ENCODE measurements at regions not wholly inside any gene's neighbourhood (a gene's known extent, or its start where the extent isn't known, plus 50 kb on each side); places are given as distances from the start of the nearest gene placed in this dataset.
"Not testable (repeated sequence)": the region's sequence is repeated elsewhere in the genome, so short reads cannot be mapped to it uniquely, and the experiment has no call there.

DNA sequence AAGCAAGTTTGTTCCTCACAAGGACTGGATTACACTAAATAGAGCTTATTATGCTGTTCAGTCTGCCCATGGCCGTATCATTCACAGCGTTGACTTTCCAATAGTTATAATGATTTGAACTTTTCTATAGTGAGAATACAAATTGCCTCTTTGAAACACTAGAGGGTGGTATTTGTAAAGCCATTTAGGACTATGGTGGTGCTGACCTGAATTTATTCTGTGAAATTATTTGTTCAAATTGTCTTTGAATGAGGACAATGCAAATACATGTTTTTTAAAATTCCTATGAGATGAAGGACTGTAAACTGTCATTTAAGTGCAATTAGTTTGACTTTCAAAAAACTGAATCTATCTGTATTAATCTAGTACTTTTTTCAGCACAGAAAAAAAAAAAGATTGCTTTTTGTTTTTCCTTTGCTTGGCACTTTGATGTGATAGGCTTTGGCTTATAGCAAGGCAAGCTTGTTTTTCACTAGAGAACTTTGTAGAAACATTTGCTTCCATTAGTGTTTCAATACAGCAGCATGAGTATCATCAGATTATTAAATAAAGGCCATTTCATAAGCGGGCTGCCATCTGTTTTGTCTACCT is 122.7 kb upstream of the TMEM229A start:
- 0 to 100% (median 34%) methylated on average over 1 to 3 of the region's 3 CpGs for WGBS, 10 experiments
- Histone ChIP-seq H3K4me1 (replicated peaks in 1 of 2) (no peaks in the 10 kb centered on the region), H3K4me3 (no peak overlapping the region), H3K27ac (no peak overlapping the region)
- in situ Hi-C loops (cut with MboI; ENCODE audit: low pct_unique_long_range_greater_than_20kb in 2 of 9, low sequenced_read_pairs in 9 of 9, unreplicated experiment in 9 of 9), result loop anchor here in 7 of 9 experiments (10.0 to 25.0 kb wide), 2 partner anchors 629 to 632 kb away; no protein-coding TSS in a partner anchor
- ATAC-seq (replicated peaks in 6 of 8), result peak in 7 of 8 experiments; percentile 46 to 87 (median 67)

DNA sequence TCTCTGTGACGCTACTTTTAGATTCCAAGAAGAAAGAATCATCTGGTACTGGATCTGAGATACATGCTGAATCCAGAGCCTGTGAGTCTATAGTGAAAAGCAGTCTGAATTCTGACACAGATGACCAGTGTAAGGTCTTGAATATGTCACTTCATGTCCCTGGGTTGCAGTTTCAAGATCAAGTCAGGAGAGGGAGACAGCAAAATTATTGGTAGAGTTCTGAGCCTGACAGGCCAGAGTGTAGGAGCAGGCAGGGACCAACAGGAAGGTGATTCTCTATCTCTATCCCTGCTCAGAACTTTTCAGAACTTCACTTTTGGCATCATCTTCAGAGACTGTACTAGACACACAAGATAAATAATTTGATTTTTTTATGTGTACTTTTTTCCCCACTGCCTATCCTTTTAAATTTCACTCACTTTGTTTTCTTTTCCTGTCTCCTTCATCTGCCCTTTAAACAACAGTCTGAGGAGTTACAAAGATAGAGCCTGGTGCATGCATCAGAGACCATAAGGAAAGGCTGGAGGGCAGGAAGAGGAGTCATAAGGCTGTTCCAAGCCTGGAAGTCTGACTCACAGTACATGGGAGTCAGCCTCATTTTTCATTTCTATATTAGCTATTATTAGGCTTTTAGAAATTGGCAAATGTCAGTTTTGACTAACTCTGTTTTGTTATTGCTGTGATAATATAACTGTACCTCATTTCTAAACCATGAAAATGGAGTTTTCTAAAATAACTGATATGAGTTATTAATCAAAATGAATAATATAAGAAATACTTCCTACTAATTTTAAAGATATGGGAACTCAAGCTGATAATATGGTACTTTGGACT is 120.2 kb upstream of the TMEM229A start:
- WGBS, 10 experiments, result 0 to 100% (median 72%) methylated on average over 1 of the region's 1 CpG; no CpG with 5 or more reads in 2 of the 10 experiments

DNA sequence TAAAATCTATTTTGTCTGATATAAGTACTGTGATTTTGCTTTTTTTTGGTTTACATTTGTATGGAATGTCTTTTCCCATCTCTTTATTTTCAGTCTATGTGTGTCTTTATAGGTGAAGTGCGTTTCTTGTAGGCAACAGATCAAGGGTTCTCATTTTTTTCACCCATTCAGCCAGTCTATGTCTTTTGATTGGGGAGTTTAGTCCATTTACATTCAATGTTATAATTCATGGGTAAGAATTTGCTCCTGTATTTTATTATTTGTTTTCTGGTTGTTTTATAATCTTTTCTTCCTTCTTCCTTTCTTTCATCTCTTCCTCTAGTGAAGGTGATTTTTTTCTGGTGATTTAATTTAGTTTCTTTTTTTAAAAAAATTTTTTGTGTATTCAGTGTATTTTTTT is 104.8 kb upstream of the TMEM229A start:
- in situ Hi-C loops (cut with MboI; ENCODE audit: low pct_unique_long_range_greater_than_20kb in 2 of 9, low sequenced_read_pairs in 9 of 9, unreplicated experiment in 9 of 9), result no loop called here
- ATAC-seq (replicated peaks in 6 of 8), result no peak
- Histone ChIP-seq H3K4me3 (no peak overlapping the region), H3K4me1 (replicated peaks in 1 of 2) (no peaks in the 10 kb centered on the region), H3K27ac (no peak overlapping the region)
- WGBS, 10 experiments, result 0 to 100% (median 76%) methylated on average over 1 of the region's 1 CpG

More for the DNA sequence above, 120.2 kb upstream of the TMEM229A start:
- in situ Hi-C loops (cut with MboI; ENCODE audit: low pct_unique_long_range_greater_than_20kb in 2 of 9, low sequenced_read_pairs in 9 of 9, unreplicated experiment in 9 of 9), result loop anchor here in 7 of 9 experiments (10.0 to 25.0 kb wide), 2 partner anchors 632 to 634 kb away; no protein-coding TSS in a partner anchor
- Histone ChIP-seq H3K4me3 (no peak overlapping the region), H3K27ac (no peak overlapping the region), H3K4me1 (replicated peaks in 1 of 2) (no peaks in the 10 kb centered on the region)
- peak in 6 of 8 experiments; percentile 44 to 87 (median 74) for ATAC-seq (replicated peaks in 6 of 8)

DNA sequence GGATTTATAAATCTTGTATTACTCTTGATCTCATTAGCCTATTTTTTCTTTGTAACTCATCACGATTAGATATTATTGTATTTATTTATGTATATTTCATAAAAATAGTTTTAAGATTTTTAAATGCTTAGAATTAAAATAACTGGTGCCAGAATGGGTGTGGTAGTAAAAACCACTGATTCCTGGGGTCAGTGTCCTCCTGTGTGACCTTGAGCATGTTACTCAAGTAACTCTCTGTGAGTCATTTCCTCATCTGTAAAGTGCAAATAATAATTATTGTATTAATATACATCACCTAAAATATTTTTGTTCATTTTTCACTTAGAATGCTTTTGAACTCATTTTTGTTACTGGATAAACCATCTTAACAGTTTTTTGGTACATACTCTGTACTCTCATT is 91.3 kb upstream of the TMEM229A start:
- Histone ChIP-seq H3K4me1 (replicated peaks in 1 of 2) (no peaks in the 10 kb centered on the region), H3K4me3 (no peak overlapping the region), H3K27ac (no peak overlapping the region)
- in situ Hi-C loops (cut with MboI; ENCODE audit: low pct_unique_long_range_greater_than_20kb in 2 of 9, low sequenced_read_pairs in 9 of 9, unreplicated experiment in 9 of 9), result no loop called here
- 0 to 92% (median 83%) methylated on average over 1 of the region's 1 CpG; no CpG with 5 or more reads in 1 of the 10 experiments for WGBS, 10 experiments
- ATAC-seq (replicated peaks in 6 of 8), result no peak

DNA sequence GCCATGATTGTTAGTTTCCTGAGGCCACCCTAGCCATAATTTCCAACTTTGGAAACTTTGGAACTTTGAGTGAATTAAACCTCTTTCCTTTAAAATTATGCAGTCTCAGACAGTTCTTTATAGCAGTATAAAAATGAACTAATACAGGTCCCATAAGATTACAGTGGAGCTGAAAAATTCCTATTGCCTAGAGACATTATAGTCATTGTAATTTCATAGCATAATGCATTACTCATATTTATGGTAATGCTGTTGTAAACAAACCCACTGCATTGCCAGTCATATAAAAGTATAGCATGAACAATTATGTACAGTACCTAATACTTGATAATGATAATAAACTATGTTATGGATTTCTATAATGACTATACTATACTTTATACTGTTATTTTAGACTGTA is 88.0 kb upstream of the TMEM229A start:
- ATAC-seq (replicated peaks in 6 of 8), result no peak
- Histone ChIP-seq H3K27ac (no peak overlapping the region), H3K4me3 (no peak overlapping the region), H3K4me1 (replicated peaks in 1 of 2) (no peaks in the 10 kb centered on the region)
- in situ Hi-C loops (cut with MboI; ENCODE audit: low pct_unique_long_range_greater_than_20kb in 2 of 9, low sequenced_read_pairs in 9 of 9, unreplicated experiment in 9 of 9), result no loop called here

DNA sequence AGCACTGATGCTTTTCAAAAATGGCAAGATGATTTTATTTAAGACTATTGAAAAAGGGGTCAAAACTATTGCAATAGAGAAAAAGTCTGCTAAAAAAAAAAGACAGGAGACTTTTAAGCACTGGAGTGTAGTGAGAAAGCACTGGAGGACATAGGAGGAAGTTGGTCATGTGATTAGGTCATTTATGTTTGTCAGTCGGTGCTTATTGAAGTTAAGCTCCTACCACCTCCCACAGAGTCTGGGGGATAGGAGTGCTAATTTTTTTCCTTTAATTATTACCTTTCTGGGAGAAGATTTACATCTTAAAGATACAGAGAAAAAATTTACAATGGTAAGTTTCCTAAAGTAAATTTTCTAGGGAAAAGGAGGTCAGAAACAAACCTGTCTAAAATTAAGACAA is 80.2 kb upstream of the TMEM229A start:
- H3K4me1 ChIP-seq (replicated peaks in 1 of 2), result peaks cover 6 to 15% of the 10 kb centered on the region in 2 donors

DNA sequence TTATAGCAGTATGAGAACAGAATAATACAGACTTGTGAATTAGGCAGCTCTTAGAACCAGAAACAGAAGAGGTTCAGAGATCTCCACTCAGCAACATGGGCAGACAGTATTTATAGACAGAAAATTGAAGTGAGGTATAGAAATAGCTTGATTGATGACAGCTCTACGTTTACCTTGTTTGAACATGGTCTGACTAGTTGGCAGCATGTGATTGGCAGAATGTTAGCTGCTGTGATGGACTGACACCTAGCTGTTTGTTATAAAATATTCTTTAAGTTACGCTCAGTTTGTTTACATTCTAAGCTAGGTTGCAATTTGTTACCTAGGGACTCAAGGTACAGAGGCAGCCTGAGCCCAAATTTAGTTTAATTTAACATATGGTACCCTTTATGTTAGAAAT is 73.7 kb upstream of the TMEM229A start:
- Histone ChIP-seq H3K27ac (no peak overlapping the region), H3K4me3 (no peak overlapping the region), H3K4me1 (replicated peaks in 1 of 2) (peaks cover 0 to under 1% of the 10 kb centered on the region in 2 donors)
- 0 to 86% (median 33%) methylated on average over 1 to 2 of the region's 2 CpGs; no CpG with 5 or more reads in 1 of the 10 experiments for WGBS, 10 experiments
- ATAC-seq (replicated peaks in 6 of 8), result no peak
- in situ Hi-C loops (cut with MboI; ENCODE audit: low pct_unique_long_range_greater_than_20kb in 2 of 9, low sequenced_read_pairs in 9 of 9, unreplicated experiment in 9 of 9), result no loop called here

More for the DNA sequence above, 80.2 kb upstream of the TMEM229A start:
- Histone ChIP-seq H3K27ac (no peak overlapping the region), H3K4me3 (no peak overlapping the region)
- in situ Hi-C loops (cut with MboI; ENCODE audit: low pct_unique_long_range_greater_than_20kb in 2 of 9, low sequenced_read_pairs in 9 of 9, unreplicated experiment in 9 of 9), result no loop called here
- 0 to 20% (median 0%) methylated on average over 1 of the region's 1 CpG; no CpG with 5 or more reads in 1 of the 10 experiments for WGBS, 10 experiments
- no peak for ATAC-seq (replicated peaks in 6 of 8)

DNA sequence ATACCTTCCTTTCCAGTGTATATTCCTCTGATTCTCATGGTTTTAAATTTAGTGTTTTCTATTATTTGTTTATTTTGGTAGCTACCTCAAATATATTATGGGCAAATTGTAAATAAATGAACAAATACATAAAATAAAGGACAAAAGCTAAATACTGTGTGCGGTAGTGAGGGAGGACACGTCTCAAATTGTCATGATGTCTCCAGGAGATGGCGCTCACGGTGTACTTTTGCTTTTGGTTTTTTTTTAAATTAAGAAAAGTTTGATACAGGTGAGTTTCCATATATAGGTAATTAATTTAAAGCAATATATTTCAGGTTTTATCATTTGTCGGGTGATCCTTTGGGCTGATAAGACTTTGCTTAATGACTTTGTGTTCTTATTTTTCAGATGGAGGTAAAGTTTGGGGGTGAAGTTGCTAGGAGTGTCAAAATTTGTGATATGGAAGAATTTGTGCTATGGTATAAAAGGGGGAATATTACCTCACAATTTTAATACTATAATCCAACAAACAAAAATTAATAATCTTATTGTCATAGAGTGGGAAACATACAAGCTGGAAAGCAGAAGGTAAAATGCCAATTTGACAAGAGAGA is 68.4 kb upstream of the TMEM229A start:
- Histone ChIP-seq H3K4me1 (replicated peaks in 1 of 2) (no peaks in the 10 kb centered on the region), H3K27ac (no peak overlapping the region), H3K4me3 (no peak overlapping the region)
- ATAC-seq (replicated peaks in 6 of 8), result no peak
- WGBS, 10 experiments, result 15 to 80% (median 37%) methylated on average over 1 to 5 of the region's 5 CpGs; no CpG with 5 or more reads in 1 of the 10 experiments
- in situ Hi-C loops (cut with MboI; ENCODE audit: low pct_unique_long_range_greater_than_20kb in 2 of 9, low sequenced_read_pairs in 9 of 9, unreplicated experiment in 9 of 9), result no loop called here

DNA sequence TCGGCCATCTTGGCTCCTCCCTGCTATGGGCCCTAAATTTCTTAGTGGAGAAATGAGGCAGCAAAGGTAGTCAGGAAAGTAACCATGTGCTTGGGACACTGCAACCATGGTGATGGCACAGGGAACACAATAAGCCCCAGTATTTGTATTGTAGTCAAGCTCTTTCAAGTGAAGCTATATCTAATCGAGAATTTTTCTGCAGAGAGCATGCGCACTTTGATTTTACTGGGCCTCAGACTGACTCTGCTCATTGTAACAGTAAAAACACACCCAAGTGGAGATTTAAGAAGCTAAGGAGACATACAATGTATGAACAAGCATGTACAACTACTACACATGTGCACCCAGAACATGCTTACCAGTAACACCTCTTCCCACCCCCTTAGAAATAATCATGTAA is 67.3 kb upstream of the TMEM229A start:
- H3K27ac ChIP-seq, result peak overlapping the region in 1 of 2 donors; percentile 19
- in situ Hi-C loops (cut with MboI; ENCODE audit: low pct_unique_long_range_greater_than_20kb in 2 of 9, low sequenced_read_pairs in 9 of 9, unreplicated experiment in 9 of 9), result no loop called here
- H3K4me3 ChIP-seq, result no peak overlapping the region
- ATAC-seq (replicated peaks in 6 of 8), result no peak
- no peaks in the 10 kb centered on the region for H3K4me1 ChIP-seq (replicated peaks in 1 of 2)
- WGBS, 10 experiments, result 38 to 100% (median 93%) methylated on average over 1 to 3 of the region's 3 CpGs; no CpG with 5 or more reads in 4 of the 10 experiments

DNA sequence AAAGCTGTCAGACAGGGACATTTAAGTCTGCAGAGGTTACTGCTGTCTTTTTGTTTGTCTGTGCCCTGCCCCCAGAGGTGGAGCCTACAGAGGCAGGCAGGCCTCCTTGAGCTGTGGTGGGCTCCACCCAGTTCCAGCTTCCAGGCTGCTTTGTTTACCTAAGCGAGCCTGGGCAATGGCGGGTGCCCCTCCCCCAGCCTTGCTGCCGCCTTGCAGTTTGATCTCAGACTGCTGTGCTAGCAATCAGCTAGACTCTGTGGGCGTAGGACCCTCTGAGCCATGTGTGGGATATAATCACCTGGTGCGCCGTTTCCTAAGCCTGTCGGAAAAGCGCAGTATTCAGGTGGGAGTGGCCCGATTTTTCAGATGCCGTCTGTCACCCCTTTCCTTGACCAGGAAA is 66.7 kb upstream of the TMEM229A start:
- H3K27ac ChIP-seq, result peak overlapping the region in 1 of 2 donors; percentile 19
- ATAC-seq (replicated peaks in 6 of 8); H3K4me3 ChIP-seq; H3K4me1 ChIP-seq (replicated peaks in 1 of 2); in situ Hi-C loops (cut with MboI; ENCODE audit: low pct_unique_long_range_greater_than_20kb in 2 of 9, low sequenced_read_pairs in 9 of 9, unreplicated experiment in 9 of 9): not testable (repeated sequence)
- WGBS, 10 experiments, result 90 to 100% methylated on average over 2 to 7 of the region's 10 CpGs; no CpG with 5 or more reads in 8 of the 10 experiments

DNA sequence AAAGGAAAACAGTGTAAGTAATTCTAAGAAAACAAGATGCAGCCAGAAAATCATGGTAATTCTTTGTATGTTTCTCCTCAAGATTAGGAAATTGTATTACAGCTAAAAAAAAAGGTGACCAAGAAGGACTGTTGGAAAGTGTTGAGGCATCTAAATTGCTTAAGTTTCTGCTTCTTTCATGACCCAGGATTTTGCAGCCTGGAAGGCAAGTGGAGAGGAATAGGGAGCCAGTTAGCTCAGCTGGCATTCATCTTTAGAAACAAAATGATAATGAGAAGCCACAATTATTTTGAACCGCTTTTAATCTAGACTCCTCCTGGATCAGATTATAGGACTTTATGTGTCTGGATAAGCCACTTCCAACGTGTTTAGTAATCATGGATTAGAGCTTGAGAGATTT is 56.8 kb upstream of the TMEM229A start:
- Histone ChIP-seq H3K4me3 (no peak overlapping the region), H3K4me1 (replicated peaks in 1 of 2) (no peaks in the 10 kb centered on the region), H3K27ac (no peak overlapping the region)
- ATAC-seq (replicated peaks in 6 of 8), result no peak
- WGBS, 10 experiments, result 0 to 94% (median 37%) methylated on average over 1 to 2 of the region's 2 CpGs; no CpG with 5 or more reads in 2 of the 10 experiments
- in situ Hi-C loops (cut with MboI; ENCODE audit: low pct_unique_long_range_greater_than_20kb in 2 of 9, low sequenced_read_pairs in 9 of 9, unreplicated experiment in 9 of 9), result no loop called here

DNA sequence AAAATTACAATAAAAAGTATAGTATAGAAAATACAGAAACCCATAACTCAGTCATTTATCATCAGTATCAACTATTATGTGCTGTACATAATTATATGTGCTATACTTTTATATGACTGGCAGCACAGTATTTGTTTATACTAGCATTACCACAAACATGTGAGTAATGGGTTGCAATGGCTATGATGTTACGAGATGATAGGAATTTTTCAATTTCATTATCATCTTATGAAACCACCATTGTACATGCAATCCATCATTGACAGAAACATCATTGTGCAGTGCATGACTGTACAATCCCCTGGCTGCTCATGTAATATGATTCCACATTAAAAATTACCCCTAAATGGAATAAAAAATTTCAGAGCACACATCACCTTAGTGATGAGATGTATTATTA is 55.7 kb upstream of the TMEM229A start:
- H3K4me3 ChIP-seq, result no peak overlapping the region
- WGBS, 10 experiments, result 0 to 100% (median 75%) methylated on average over 1 of the region's 1 CpG; no CpG with 5 or more reads in 2 of the 10 experiments
- no peaks in the 10 kb centered on the region for H3K4me1 ChIP-seq (replicated peaks in 1 of 2)
- in situ Hi-C loops (cut with MboI; ENCODE audit: low pct_unique_long_range_greater_than_20kb in 2 of 9, low sequenced_read_pairs in 9 of 9, unreplicated experiment in 9 of 9), result no loop called here
- no peak overlapping the region for H3K27ac ChIP-seq
- peak in 2 of 8 experiments; percentile 16 to 51 for ATAC-seq (replicated peaks in 6 of 8)

DNA sequence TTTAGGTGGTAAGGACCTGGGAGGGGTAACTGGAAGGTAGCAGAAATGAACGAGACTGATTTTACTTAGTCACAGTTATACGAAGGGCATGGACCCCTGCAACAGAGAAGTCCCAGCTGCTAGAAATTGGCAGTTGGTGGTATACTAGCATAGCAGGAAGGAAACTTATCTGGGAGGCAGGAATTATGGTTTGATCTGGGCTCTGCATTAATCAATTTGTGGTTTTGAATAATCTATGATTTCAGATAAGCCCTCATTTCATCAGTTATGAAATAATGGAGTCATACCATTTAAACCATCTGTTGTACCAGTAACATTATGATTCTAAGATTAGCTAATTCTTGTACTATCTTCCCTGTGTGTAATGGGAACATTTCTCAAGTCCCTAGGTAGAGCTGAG is 54.0 kb upstream of the TMEM229A start:
- no peak overlapping the region for H3K27ac ChIP-seq
- in situ Hi-C loops (cut with MboI; ENCODE audit: low pct_unique_long_range_greater_than_20kb in 2 of 9, low sequenced_read_pairs in 9 of 9, unreplicated experiment in 9 of 9), result no loop called here
- no peak for ATAC-seq (replicated peaks in 6 of 8)
- H3K4me3 ChIP-seq, result no peak overlapping the region
- 0 to 100% (median 72%) methylated on average over 1 to 2 of the region's 2 CpGs; no CpG with 5 or more reads in 3 of the 10 experiments for WGBS, 10 experiments
- no peaks in the 10 kb centered on the region for H3K4me1 ChIP-seq (replicated peaks in 1 of 2)
